Midbrain (tissue), 1 donor: ENCODE measurements at regions not wholly inside any gene's neighbourhood (a gene's known extent, or its start where the extent isn't known, plus 50 kb on each side); places are given as distances from the start of the nearest gene placed in this dataset.
"Not testable (repeated sequence)": the region's sequence is repeated elsewhere in the genome, so short reads cannot be mapped to it uniquely, and the experiment has no call there.

ENCODE experiments used
- DNase-seq: peaks from one replicate; lab custom pipeline; 2025; lab: John Stamatoyannopoulos, UW

GRCh38 chr14:22492622-22493542 lies 96.1 kb downstream of the DAD1 start:
- DNase-seq, result no peak

GRCh38 chr14:22491683-22492621 lies 97.1 kb downstream of the DAD1 start:
- no peak for DNase-seq

GRCh38 chr14:22491053-22491452 lies 98.0 kb downstream of the DAD1 start:
- DNase-seq, result not testable (repeated sequence)

- DNase-seq, result no peak
Measured at GRCh38 chr14:22489957-22490950, 98.8 kb downstream of the DAD1 start.

- DNase-seq, result no peak
Measured at GRCh38 chr14:22489244-22489545, 99.8 kb downstream of the DAD1 start.

- DNase-seq, result no peak
Measured at GRCh38 chr14:22488522-22489243, 100.3 kb downstream of the DAD1 start.

GRCh38 chr14:22487941-22488340 lies 101.1 kb downstream of the DAD1 start:
- DNase-seq, result no peak

GRCh38 chr14:22487401-22487800 lies 101.6 kb downstream of the DAD1 start:
- no peak for DNase-seq

GRCh38 chr14:22486675-22487074 lies 102.3 kb downstream of the DAD1 start:
- DNase-seq, result no peak

- no peak for DNase-seq
Measured at GRCh38 chr14:22485649-22486048, 103.4 kb downstream of the DAD1 start.

- no peak for DNase-seq
Measured at GRCh38 chr14:22485178-22485577, 103.8 kb downstream of the DAD1 start.

GRCh38 chr14:22484632-22485031 lies 104.4 kb downstream of the DAD1 start:
- DNase-seq, result no peak

GRCh38 chr14:22483863-22484593 lies 105.0 kb downstream of the DAD1 start:
- no peak for DNase-seq

- DNase-seq, result no peak
Measured at GRCh38 chr14:22482782-22483553, 106.1 kb downstream of the DAD1 start.

GRCh38 chr14:22482085-22482694 lies 106.8 kb downstream of the DAD1 start:
- no peak for DNase-seq

- no peak for DNase-seq
Measured at GRCh38 chr14:22481546-22481945, 107.5 kb downstream of the DAD1 start.

- no peak for DNase-seq
Measured at GRCh38 chr14:22479776-22480464, 109.1 kb downstream of the DAD1 start.

GRCh38 chr14:22479132-22479531 lies 109.9 kb downstream of the DAD1 start:
- DNase-seq, result no peak
